ENCODE measurements at regions not wholly inside any gene's neighbourhood (a gene's known extent, or its start where the extent isn't known, plus 50 kb on each side); places are given as distances from the start of the nearest gene placed in this dataset.
A peak's percentile ranks its signal among the peaks of the same experiment; 100 is the strongest.

- POLR2A ChIA-PET: no interaction called here
- no peak for TF ChIP-seq CTCF (IDR thresholded peaks at IDR 0.05; ENCODE audit: insufficient read depth, low read length, missing control alignments)
- peak; percentile 44 for DNase-seq (ENCODE audit: low read depth, low spot score)
- CTCF ChIA-PET: no interaction called here
- no peak overlapping the region for H3K4me3 ChIP-seq (ENCODE audit: low read depth, low read length)
Measured at GRCh38 chr4:122005064-122005755, 53.4 kb upstream of the TRPC3 start.

- no peak for DNase-seq (ENCODE audit: low read depth, low spot score)
- peak; percentile 30 for TF ChIP-seq CTCF (IDR thresholded peaks at IDR 0.05; ENCODE audit: insufficient read depth, low read length, missing control alignments)
- ChIA-PET CTCF (interaction anchor here (0.7 kb wide), 1 partner anchor 103 kb away, joined by 3 read pairs; no protein-coding TSS in a partner anchor), POLR2A (no interaction called here)
- no peak overlapping the region for H3K4me3 ChIP-seq (ENCODE audit: low read depth, low read length)
Measured at GRCh38 chr4:122003335-122003734, 51.5 kb upstream of the TRPC3 start.

Measured in AG04449 (cell line).